ENCODE measurements at regions not wholly inside any gene's neighbourhood (a gene's known extent, or its start where the extent isn't known, plus 50 kb on each side); places are given as distances from the start of the nearest gene placed in this dataset.
"Not testable (repeated sequence)": the region's sequence is repeated elsewhere in the genome, so short reads cannot be mapped to it uniquely, and the experiment has no call there.

GRCh38 chr10:120048391-120048790 is 155.9 kb downstream of the SEC23IP start:
- no peak for DNase-seq (ENCODE audit: low read depth in 2 of 2)

DNA sequence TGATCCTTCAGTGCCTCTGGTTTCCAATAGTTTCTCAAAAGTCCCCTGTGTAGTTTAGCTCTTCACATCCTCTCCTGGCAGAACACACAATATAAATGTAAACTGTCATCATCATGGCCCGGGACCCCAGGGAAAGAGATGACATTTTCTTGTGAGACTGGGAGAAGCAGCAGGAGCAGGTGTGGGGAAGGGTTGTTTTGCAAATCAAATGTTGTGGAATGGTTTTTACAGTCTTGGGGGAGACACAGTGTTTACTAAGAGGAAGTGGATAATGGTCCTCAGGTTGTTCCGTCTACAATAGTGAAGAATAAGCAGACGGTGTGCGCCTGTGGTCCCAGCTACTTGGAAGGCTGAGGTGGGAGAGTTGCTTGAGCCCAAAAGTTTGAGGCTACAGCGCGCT is 159.1 kb downstream of the SEC23IP start:
- DNase-seq (ENCODE audit: low read depth in 2 of 2), result no peak

DNA sequence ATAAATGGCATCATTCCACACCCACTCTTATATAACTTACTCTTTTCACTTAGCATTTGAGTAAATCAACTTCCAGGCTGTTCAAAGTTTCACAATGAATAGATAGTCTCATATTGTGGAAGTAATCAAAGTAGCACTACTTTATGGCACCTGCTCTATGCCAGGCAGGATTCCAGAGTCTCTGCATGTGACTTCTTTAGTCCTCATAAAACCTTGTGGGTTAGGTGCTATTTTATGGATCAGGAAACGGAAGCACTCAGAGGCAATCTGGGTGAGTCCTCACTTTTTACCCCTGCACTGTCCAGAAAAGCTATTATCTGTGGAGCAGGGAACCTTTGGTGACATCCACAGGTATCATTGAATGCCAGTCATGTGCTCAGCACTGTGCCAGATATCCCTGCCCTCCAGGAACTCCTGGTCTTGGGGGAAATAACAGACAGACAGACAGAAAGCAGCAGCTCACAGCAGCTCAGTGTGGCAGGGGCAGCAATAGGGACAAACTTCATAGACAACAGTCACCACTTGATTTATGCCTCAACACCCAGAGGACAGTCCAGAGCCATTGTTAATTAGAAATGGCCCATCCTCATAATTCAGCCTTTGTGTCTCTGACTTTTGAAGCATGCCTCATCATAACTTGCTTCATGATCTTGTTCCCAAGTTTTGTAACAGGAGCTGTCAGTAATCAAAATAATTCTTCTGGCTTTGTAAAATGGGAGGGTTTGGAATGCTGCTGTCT is 160.6 kb downstream of the SEC23IP start:
- DNase-seq (ENCODE audit: low read depth in 2 of 2), result no peak

DNA sequence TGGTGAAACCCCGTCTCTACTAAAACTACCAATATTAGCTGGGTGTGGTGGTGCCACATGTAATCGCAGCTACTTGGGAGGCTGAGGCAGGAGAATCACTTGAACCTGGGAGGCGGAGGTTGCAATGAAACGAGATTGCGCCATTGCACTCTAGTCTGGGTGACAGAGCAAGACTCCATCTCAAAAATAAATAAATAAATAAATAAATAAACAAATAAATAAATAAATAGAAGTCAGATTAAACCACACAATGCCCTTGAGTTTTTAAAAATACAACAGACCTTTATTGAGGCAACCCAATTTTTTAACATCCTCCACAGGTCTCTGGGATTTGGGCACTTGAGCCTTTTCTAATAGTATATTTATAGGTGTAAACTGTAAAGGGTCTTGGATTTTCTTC is 167.3 kb downstream of the SEC23IP start:
- DNase-seq (ENCODE audit: low read depth in 2 of 2), result not testable (repeated sequence)

DNA sequence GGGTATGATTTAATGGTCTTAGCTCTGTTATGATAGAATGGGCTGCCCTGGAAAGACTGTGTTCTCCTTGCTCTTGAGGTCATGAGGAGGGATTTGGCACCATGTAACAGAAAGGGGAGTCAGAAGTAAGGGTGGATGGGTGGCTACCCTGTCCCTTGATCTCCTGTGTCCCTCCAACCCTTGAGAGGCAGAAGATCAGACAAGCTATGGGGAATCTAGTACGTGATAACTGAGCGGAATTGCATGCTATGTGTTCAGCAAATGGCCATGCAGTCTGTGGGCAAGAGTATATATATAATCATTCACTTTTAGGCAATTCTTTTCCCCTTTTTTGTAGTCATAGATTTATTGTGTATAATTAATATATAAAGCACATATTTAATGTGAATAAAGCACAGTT is 174.9 kb downstream of the SEC23IP start:
- no peak for DNase-seq (ENCODE audit: low read depth in 2 of 2)

GRCh38 chr10:120069700-120070099 is 177.2 kb downstream of the SEC23IP start:
- no peak for DNase-seq (ENCODE audit: low read depth in 2 of 2)

GRCh38 chr10:120075349-120075748 is 182.8 kb downstream of the SEC23IP start:
- DNase-seq (ENCODE audit: low read depth in 2 of 2), result no peak

DNA sequence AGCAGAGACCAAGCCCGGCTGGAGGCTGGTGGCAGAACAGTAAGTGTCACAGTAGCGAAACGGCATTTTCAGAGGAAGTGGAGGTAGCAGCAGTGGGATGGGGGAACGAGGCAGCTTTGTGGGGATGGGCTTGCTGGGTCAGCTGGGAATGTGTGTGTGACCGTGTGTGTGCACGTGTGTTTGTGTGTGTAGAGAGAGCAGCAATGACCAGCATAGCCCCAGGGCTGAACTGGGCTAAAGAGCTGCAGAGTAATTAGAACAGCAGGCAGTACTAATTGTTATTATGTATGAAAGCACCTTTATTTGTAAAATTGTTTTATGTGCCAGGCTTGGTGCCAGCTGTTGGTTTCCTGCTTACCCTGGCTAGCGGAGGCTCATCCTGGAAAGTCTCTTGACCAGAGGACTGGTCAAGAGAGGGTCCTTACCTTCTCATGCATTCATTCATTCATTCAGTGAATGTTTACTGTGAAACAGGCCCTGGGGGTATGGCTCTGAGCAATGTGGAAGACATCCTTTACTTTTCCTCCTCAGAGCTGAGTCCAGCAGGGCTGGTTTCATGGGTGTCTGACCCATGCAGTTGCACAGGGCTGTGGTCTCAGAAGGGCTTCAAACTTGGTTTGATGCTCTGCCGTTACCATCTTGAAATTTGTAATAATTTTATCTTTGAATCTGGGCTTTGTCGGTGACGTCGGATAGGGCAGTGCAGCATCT is 184.6 kb downstream of the SEC23IP start:
- DNase-seq (ENCODE audit: low read depth in 2 of 2), result no peak

DNA sequence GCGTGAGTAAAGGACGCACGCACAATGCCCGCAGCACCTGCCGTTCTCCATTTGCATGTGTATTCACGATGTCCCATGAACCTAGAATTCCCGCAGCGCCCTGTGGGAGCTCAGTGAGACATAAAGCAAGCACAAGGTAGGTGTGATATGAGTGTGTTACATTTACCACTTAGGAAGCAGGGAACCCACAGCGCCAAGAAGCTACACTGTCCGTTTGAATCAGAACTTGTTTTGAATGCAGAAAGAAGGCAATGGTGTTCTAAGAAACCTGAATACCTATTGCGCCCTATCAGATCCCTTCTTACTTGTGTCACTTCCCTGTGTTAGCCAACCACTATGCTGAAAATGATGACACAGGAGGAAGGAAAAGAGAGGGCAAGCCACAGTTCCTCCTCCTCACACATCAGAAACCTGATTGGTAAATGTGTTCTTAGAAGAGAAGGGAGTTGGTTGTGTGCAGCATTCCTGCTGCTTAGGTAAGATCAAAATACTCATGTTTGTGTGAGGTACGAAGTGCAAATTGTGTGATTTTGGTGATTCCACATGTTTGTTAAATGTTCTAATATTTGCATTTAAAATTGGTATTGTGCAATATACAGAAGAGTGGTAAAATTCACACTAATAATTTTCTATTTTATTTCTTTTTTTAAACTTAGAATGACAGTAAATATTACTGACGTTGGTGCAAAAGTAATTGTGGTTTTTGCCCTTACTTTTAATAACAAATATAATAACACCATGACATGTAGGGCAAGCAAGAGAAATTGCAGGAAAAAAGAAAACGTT is 185.4 kb downstream of the SEC23IP start:
- no peak for DNase-seq (ENCODE audit: low read depth in 2 of 2)

GRCh38 chr10:120085096-120085796 is 192.7 kb downstream of the SEC23IP start:
- no peak for DNase-seq (ENCODE audit: low read depth in 2 of 2)

- DNase-seq (ENCODE audit: low read depth in 2 of 2), result no peak
These were observed 193.5 kb downstream of the SEC23IP start for GRCh38 chr10:120086066-120086465.

- no peak for DNase-seq (ENCODE audit: low read depth in 2 of 2)
These were observed 194.6 kb downstream of the SEC23IP start for GRCh38 chr10:120087109-120087508.

GRCh38 chr10:120095875-120096274 is 203.3 kb downstream of the SEC23IP start:
- no peak for DNase-seq (ENCODE audit: low read depth in 2 of 2)

DNA sequence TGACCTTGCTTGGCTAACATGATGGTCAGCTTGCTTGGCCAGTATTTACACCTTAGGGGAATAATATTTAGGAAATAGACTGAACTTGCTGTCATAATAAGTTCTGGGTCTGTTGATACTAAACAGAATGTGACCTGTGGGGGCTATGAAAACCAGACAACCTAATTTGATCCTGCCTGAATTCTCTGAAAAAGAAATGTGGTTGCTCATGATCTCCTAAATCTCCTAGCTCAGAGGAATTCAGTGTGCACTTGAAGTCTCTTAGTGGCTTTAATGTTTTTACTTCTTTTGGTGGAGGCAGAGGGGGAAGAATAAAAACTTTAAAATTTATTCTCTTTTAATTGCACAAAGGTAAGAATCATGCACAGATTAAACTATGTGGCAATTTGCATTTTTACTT is 205.2 kb downstream of the SEC23IP start:
- DNase-seq (ENCODE audit: low read depth in 2 of 2), result no peak

DNA sequence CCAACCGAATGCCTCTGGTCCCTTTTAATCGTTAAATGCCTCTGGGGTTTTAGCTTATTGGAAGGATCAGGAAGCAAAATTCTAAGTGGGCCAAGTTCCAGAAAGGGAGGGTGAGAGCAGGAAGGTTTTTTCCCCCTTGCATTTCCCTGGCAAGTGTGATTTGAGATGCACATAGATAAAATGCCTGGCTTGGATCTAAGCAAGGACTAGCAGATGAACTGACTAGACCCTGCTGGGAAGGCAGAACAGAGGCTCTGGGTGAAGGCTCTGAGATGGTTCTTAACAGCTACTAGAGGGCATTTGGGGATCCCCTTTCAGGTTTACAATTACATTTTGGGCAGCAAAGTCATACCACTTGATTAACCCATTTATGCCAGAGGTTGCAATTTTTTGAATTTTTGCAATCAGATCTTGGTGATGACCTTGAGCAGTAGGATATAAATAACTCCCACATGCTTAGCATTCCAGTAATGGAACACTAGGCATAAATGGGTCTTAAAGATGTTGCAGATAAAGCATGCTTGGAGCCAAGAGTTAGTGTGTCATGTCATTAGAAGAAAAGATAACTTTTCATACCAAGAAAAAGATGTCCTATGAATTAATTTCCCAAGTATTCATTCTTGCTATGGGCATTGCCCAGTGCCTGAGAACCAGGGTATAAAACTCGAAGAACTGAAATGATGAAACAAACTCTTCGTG is 205.9 kb downstream of the SEC23IP start:
- no peak for DNase-seq (ENCODE audit: low read depth in 2 of 2)

DNA sequence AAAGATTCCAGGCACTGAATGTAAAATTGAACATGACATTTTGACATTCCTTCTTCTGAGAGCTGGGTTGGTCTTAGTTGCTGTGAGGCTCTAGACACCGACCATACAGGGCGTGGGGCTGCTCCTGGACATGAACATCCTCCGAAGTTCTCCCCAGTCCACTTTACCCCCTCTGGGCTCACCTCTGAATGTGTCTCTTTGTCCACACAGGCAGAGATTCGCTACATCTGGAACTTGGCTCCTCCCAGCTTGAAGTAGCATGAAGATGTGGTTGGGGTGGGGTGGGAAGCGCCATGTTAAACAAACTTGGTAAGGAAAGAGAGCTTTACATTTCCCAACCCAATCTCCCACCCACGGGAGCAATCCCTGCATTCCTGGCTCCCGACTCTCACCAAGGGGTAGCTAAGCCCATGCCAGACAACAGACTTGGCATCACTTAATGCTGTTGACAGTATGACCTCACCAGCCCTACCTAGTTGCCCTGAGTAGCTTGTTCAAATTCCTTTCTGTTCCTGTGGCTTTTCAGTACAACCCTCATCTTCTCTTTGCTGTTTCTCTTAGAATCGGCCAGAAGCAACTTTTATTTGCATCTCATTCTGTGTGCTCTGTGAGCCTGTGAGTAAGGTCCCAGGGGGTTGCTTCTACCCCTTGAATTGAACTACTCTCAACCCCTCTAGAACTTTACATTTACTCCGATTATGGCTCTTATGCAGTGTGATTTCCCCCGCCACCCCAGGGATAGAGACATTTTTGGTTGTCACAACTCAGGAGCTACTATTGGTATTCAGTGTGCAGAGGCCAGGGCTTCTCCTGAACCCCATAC is 211.4 kb downstream of the SEC23IP start:
- DNase-seq (ENCODE audit: low read depth in 2 of 2), result no peak

DNA sequence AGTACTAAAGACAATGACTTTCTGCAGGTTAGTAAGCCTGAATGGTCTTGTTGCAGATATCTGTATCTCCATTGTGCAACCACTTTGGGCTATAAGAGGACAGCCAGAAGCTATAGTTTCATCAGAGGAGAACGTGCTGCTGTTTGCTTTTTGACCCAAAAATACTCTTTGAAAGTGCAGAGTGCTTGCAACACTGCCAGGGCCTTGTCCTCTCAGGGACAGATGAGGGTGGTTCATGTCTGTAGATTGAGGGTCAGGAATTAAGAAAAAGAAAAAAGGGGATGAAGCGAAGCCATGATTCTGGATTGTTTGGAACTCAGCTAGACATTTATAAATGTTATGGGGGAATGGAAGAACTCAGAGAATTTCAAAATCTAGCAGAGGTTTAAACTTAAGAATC is 212.5 kb downstream of the SEC23IP start:
- no peak for DNase-seq (ENCODE audit: low read depth in 2 of 2)

DNA sequence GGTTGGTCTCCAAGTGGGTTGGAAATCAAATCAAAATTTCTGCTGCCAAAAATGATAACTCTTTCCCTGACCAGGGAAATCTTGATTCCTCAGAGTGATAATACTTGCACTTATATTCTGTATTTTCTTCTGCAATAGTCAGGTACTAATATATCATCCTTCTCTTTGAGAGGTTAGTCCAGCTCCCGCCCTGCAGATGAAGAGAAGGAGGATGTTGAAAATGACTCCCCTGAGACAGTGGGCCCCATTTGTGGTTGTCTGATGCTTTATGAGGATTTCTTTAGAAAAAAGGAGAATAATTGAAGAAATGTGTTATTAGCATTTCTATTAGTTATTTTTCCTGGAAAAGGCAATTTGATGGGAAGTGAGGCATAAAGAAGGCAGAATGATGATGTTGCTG is 213.0 kb downstream of the SEC23IP start:
- no peak for DNase-seq (ENCODE audit: low read depth in 2 of 2)

- DNase-seq (ENCODE audit: low read depth in 2 of 2), result no peak
These were observed 216.4 kb downstream of the SEC23IP start for GRCh38 chr10:120108916-120109315.

GRCh38 chr10:120109725-120110124 is 217.2 kb downstream of the SEC23IP start:
- not testable (repeated sequence) for DNase-seq (ENCODE audit: low read depth in 2 of 2)
